NT2/D1 (cell line): ENCODE measurements at regions not wholly inside any gene's neighbourhood (a gene's known extent, or its start where the extent isn't known, plus 50 kb on each side); places are given as distances from the start of the nearest gene placed in this dataset.

ENCODE experiments used
- SUZ12 ChIP-seq: IDR thresholded peaks from 2 replicates; pipeline ENCODE4 v1.6.1; 2011; ENCODE audit not compliant: insufficient read length, insufficient read depth; ENCODE audit errors: extremely low read depth
- ZNF274 ChIP-seq: IDR thresholded peaks from 2 replicates; pipeline ENCODE4 v1.6.1; 2011; ENCODE audit warnings: mild to moderate bottlenecking, low read depth, low read length

- TF ChIP-seq SUZ12 (no peak), ZNF274 (no peak)
Measured at GRCh38 chr13:84192125-84192524, 309.9 kb upstream of the SLITRK1 start.
